Effector memory CD4-positive, alpha-beta T cell (primary cell): ENCODE measurements at regions not wholly inside any gene's neighbourhood (a gene's known extent, or its start where the extent isn't known, plus 50 kb on each side); places are given as distances from the start of the nearest gene placed in this dataset.

Experiments used
- DNase-seq, 3 donors: peaks; one replicate each; pipeline ENCODE4 v3.0.0-alpha.2; 2020
- H3K27ac ChIP-seq: 2 replicates; pipeline ENCODE4 v1.7.0; 2013; ENCODE audit warnings: mild to moderate bottlenecking, low read length, moderate library complexity; ENCODE audit not compliant: insufficient read depth, poor library complexity, severe bottlenecking
- H3K27me3 ChIP-seq: replicated peaks from 2 replicates; pipeline ENCODE4 v1.7.0; 2013; ENCODE audit warnings: mild to moderate bottlenecking, low read length; ENCODE audit not compliant: insufficient read depth, control insufficient read depth, poor library complexity, severe bottlenecking
- H3K36me3 ChIP-seq: 2 replicates; pipeline ENCODE4 v1.7.0; 2013; ENCODE audit warnings: mild to moderate bottlenecking, low read length, moderate library complexity; ENCODE audit not compliant: control insufficient read depth, insufficient read depth
- H3K4me1 ChIP-seq: 2 replicates; pipeline ENCODE4 v1.7.0; 2013; ENCODE audit warnings: low read length, mild to moderate bottlenecking; ENCODE audit not compliant: control insufficient read depth, insufficient read depth, poor library complexity, severe bottlenecking
- H3K4me3 ChIP-seq: 2 replicates; pipeline ENCODE4 v1.7.0; 2013; ENCODE audit warnings: low read length, low read depth, mild to moderate bottlenecking; ENCODE audit not compliant: insufficient read depth, poor library complexity, severe bottlenecking
- H3K9me3 ChIP-seq: 2 replicates; pipeline ENCODE4 v1.7.0; 2013; ENCODE audit warnings: mild to moderate bottlenecking, low read length, moderate library complexity; ENCODE audit not compliant: control insufficient read depth

DNA sequence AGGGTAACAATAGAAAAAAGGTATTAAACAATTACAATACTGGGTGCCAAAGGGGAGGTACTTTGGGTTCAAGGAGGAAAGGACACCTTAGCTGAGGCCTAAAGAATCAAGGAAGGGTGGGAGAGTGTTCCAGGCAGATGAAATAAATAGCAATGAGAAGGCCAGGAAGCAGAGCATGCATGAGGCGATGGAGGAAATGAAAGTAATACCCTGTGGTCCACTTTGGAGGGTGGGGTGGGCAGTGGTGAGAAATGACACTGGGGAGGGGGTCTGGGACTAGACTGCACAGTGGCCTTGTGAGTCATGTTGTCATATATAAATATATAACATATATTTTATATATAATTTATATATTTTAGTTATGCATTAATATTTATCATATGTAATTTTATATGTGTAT, 55.9 kb downstream of the BHLHE40 start:
- H3K9me3 ChIP-seq: no peaks in the 10 kb centered on the region
- no peaks in the 10 kb centered on the region for H3K27me3 ChIP-seq
- no peak overlapping the region for H3K4me3 ChIP-seq
- H3K4me1 ChIP-seq: no peaks in the 10 kb centered on the region
- no peaks in the 10 kb centered on the region for H3K36me3 ChIP-seq
- no peak overlapping the region for H3K27ac ChIP-seq
- no peak for DNase-seq

DNA sequence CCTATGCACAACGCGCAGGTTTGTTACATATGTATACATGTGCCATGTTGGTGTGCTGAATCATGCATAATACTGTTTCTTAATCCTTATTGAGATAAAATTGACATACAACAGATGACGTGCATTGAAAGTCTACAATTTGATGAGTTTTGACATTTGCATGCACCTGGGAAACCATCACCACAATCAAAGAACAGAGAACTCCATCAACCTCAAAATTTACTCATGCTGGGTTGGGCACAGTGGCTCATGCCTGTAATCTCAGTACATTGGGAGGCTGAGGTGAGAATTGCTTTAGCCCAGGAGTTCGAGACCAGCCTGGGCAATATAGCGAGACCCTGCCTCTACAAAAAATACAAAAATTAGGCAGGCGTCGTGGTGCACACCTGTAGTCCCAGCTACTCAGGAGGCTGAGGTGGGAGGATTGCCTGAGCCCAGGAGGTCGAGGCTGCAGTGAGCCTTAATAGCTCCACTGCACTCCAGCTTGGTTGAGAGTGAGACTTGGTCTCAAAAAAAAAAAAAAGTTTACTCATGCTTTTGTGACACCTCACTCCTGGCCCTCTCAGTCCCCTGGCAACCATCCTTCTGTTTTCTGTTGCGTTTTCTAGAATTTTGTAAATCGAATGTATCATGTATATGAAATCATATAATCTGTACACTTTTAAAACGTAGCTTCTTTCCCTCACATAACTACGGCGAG, 56.6 kb downstream of the BHLHE40 start:
- Histone ChIP-seq H3K4me3 (no peak overlapping the region), H3K27ac (no peak overlapping the region), H3K9me3 (no peaks in the 10 kb centered on the region), H3K4me1 (no peaks in the 10 kb centered on the region), H3K27me3 (no peaks in the 10 kb centered on the region), H3K36me3 (no peaks in the 10 kb centered on the region)
- no peak for DNase-seq

DNA sequence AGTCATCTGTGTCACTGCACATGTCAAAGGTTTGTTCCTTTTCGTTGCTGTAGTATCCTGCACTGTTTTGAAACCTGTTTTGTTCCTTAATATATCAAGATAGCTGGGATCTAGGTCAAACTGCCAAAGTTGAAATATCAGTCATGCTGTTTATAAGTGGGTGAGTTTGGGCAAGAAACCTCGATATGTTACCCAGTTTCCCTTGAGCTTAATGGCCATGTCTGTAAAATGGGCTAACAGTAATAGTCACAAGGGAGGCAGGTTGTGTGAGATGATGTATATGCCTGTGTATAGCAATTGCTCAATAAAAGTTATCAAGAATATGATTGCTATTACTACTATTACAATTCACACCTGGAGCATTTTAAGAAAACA, 57.1 kb downstream of the BHLHE40 start:
- no peak overlapping the region for H3K4me3 ChIP-seq

DNA sequence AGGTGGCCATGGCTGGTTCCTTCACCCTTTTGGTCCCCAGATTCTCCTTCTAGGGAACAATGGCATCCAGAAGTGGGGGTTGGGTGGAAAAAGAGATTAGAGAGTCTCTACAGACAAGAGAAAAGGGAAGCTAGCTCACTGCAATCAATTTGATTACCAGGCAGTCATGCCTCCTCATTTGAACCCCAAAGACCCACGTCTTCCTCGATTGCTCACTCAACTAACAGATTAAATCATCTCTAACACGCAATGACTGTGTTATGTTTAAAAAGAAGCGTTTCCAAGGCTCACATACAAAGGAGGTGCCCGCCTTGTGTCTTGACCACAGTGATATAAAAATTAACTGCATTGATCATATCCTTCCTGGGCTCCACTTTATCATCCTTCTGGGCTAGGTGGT, 57.6 kb downstream of the BHLHE40 start:
- H3K4me3 ChIP-seq: no peak overlapping the region
- H3K9me3 ChIP-seq: no peaks in the 10 kb centered on the region
- DNase-seq: no peak
- H3K27me3 ChIP-seq: no peaks in the 10 kb centered on the region
- no peaks in the 10 kb centered on the region for H3K36me3 ChIP-seq
- no peak overlapping the region for H3K27ac ChIP-seq
- H3K4me1 ChIP-seq: no peaks in the 10 kb centered on the region

More for the DNA sequence above, 57.1 kb downstream of the BHLHE40 start:
- Histone ChIP-seq H3K27me3 (no peaks in the 10 kb centered on the region), H3K4me1 (no peaks in the 10 kb centered on the region), H3K9me3 (no peaks in the 10 kb centered on the region), H3K27ac (no peak overlapping the region), H3K36me3 (no peaks in the 10 kb centered on the region)
- no peak for DNase-seq

DNA sequence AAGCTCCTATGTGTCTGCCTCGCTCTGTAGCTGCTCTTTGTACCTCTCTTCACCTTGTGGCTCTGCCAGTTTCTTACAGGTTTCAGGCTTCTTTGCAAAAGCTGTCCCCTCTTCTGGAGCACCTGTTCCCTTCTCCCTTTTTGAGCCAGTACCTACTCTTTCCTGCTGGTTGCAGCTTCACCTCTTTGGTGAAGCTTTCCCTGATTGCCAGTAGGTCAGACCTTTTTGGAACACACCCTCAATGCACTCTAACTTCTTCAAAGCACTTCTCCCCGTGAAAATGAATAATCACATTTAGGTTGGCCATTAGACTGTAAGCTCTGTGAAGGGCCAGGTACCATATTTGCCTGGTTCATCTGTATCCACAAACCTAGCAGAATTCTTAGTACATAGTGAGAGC, 60.3 kb downstream of the BHLHE40 start:
- H3K27me3 ChIP-seq: no peaks in the 10 kb centered on the region

DNA sequence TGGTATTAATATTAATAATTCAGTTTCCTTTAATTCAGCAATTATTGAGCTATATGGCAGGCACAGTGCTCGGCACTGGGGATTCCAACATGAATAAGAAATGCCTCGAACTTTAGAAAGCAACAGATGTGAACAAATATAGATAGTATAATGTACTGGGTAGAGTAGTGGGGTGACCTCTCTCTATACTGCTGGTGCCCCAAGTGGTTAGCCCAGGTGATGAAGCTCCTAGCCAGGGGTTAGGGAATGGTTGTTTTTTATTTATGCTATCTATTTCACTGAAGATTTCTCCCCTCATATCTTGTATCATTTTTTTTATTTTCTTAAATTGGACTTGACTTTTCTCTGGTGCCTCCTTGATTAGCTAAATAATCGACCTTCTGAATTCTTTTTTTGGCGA, 62.1 kb downstream of the BHLHE40 start:
- Histone ChIP-seq H3K27me3 (no peaks in the 10 kb centered on the region), H3K27ac (no peak overlapping the region), H3K4me1 (no peaks in the 10 kb centered on the region), H3K9me3 (no peaks in the 10 kb centered on the region), H3K4me3 (no peak overlapping the region), H3K36me3 (no peaks in the 10 kb centered on the region)
- DNase-seq: no peak

More for the DNA sequence above, 60.3 kb downstream of the BHLHE40 start:
- no peak overlapping the region for H3K27ac ChIP-seq
- no peaks in the 10 kb centered on the region for H3K9me3 ChIP-seq
- no peaks in the 10 kb centered on the region for H3K4me1 ChIP-seq
- no peaks in the 10 kb centered on the region for H3K36me3 ChIP-seq
- DNase-seq: no peak
- no peak overlapping the region for H3K4me3 ChIP-seq

DNA sequence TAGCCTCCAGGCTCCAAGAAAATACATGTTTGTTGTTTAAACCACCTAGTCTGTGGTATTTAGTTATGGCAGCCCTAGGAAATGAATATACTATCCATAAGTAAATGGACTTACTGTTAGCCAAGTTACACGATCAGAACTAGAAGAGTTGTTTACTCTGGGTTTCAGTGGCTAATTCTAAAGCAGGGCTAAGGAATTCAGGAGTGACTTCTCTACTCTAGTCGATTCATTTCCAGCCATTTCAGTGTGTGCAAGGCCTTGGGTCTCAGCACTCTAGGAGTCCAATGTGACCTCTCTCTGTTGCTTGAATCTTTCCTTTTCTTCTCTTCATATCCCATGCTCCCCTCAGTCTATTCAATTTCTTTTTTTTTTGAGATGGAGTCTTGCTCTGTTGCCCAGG, 66.7 kb downstream of the BHLHE40 start:
- no peak overlapping the region for H3K27ac ChIP-seq
- no peak overlapping the region for H3K4me3 ChIP-seq
- no peaks in the 10 kb centered on the region for H3K4me1 ChIP-seq
- no peaks in the 10 kb centered on the region for H3K9me3 ChIP-seq
- DNase-seq: no peak
- H3K36me3 ChIP-seq: no peaks in the 10 kb centered on the region
- H3K27me3 ChIP-seq: no peaks in the 10 kb centered on the region

DNA sequence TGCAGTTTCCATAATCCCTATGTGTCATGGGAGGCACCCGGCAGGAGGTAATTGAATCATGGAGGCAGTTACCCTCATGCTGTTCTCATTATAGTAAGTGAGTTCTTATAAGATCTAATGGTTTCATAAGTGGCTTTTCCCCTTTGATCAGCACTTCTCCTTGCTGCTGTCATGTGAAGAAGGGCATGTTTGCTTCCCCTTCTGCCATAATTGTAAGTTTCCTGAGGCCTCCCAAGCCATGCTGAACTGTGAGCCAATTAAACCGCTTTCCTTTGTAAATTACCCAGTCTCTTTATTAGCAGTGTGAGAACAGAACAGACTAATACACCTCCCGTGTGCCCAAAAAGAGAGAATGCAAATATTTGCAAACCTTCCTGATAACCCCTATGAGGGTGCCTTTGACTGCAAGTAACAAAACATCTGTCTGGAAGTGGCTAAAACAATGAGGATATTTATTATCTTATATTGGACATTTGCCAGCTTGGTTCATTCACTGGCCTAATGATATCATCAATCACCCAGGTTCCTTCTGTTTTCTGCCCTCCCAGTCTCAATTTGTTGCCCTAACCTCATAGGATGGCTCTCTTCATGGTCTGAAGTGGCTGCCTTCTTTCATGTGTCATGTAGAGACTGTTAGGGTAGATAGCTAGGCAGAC, 68.7 kb downstream of the BHLHE40 start:
- H3K27me3 ChIP-seq: no peaks in the 10 kb centered on the region
- H3K36me3 ChIP-seq: no peaks in the 10 kb centered on the region
- no peaks in the 10 kb centered on the region for H3K4me1 ChIP-seq
- DNase-seq: no peak
- no peaks in the 10 kb centered on the region for H3K9me3 ChIP-seq
- no peak overlapping the region for H3K27ac ChIP-seq
- H3K4me3 ChIP-seq: no peak overlapping the region

DNA sequence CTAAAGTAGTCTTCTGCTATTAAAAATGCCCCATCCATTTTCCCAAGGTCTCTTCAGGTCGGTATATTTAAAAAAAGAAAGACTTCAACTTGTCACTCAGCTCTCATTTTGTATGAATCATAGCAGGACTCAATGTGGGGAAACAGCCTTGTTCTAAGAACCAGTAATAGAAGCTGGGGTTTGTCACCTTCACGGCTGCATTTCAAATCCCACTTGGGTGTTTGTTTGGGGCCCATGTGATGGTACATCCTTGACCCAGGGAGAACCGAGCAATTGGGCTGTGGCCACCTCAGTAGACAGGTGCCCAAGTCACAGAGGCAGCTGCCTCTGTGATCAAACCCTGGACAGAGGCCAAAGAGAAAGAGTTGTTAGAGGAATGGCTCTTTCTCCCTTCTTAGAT, 70.3 kb upstream of the ARL8B start:
- no peak for DNase-seq
- H3K27ac ChIP-seq: no peak overlapping the region
- H3K36me3 ChIP-seq: no peaks in the 10 kb centered on the region
- no peaks in the 10 kb centered on the region for H3K9me3 ChIP-seq
- no peaks in the 10 kb centered on the region for H3K4me1 ChIP-seq
- H3K4me3 ChIP-seq: no peak overlapping the region
- H3K27me3 ChIP-seq: no peaks in the 10 kb centered on the region

DNA sequence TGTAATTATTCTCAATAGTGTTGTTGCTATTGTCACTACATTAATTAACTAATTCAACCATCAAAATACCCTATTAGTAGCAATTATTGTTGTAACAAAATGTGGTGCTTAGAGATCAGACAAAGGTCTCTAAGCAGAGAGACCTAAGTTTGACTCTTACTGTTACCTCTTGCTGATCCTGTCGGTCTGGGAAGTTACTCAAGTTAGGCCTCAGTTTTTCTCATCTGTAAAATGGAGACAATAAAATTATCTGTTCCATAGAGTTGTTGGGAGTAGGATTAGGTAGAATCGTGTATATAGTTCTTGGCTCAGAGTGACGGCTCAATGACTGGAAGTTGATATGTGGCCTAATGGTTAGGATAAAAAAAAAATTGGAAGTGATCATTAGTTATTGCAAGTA, 69.8 kb upstream of the ARL8B start:
- Histone ChIP-seq H3K27me3 (no peaks in the 10 kb centered on the region), H3K4me1 (no peaks in the 10 kb centered on the region), H3K4me3 (no peak overlapping the region), H3K9me3 (no peaks in the 10 kb centered on the region), H3K27ac (no peak overlapping the region), H3K36me3 (no peaks in the 10 kb centered on the region)
- DNase-seq: no peak
